WTC11 (cell line): ENCODE measurements at regions not wholly inside any gene's neighbourhood (a gene's known extent, or its start where the extent isn't known, plus 50 kb on each side); places are given as distances from the start of the nearest gene placed in this dataset.

ENCODE experiments used
- ATAC-seq: fragments of 200-7000 bp; cut with Tn5 transposase; 2 replicates; pipeline ENCODE4 v1.10.0; 2021; ENCODE audit warnings: mild to moderate bottlenecking, moderate library complexity
- CTCF ChIA-PET: fragments of 300-600 bp; sonication (Branson Sonifier 250); formaldehyde crosslinking; loops from one replicate; lab custom pipeline; 2021; ENCODE audit warnings: antibody characterized with exemption; lab: Charles Lee
- POLR2A ChIA-PET: fragments of 350-600 bp; sonication (Branson Sonifier 250); formaldehyde crosslinking; loops from one replicate; lab custom pipeline; 2021; ENCODE audit warnings: antibody characterized with exemption; lab: Charles Lee
- DNase-seq: peaks from one replicate; pipeline ENCODE4 v3.0.0; 2021; ENCODE audit warnings: low spot score
- H3K27ac Mint-ChIP-seq: 2 replicates; pipeline ENCODE4 v1.8.0; 2021; ENCODE audit warnings: mixed read lengths
- H3K27me3 Mint-ChIP-seq: 2 replicates; pipeline ENCODE4 v1.8.0; 2021; ENCODE audit warnings: low read depth, mild to moderate bottlenecking, moderate library complexity, mixed read lengths
- H3K36me3 Mint-ChIP-seq: 2 replicates; pipeline ENCODE4 v1.8.0; 2021; ENCODE audit warnings: mixed read lengths
- H3K4me1 Mint-ChIP-seq: 2 replicates; pipeline ENCODE4 v1.8.0; 2022; ENCODE audit warnings: mixed read lengths
- H3K4me3 Mint-ChIP-seq: 2 replicates; pipeline ENCODE4 v1.8.0; 2021; ENCODE audit warnings: mild to moderate bottlenecking, moderate library complexity, mixed read lengths
- H3K9me3 Mint-ChIP-seq: 2 replicates; pipeline ENCODE4 v1.8.0; 2021; ENCODE audit warnings: mixed read lengths
- AFF4 ChIP-seq: sonication (generic); formaldehyde crosslinking; IDR thresholded peaks from 2 replicates; pipeline ENCODE4 v1.8.1; 2023; ENCODE audit warnings: mild to moderate bottlenecking, missing genetic modification reagents, borderline replicate concordance
- AR ChIP-seq: fragments of 250-450 bp; sonication (Bioruptor Pico); IDR thresholded peaks from 2 replicates; pipeline ENCODE4 v1.9.0; 2021; ENCODE audit warnings: mild to moderate bottlenecking
- CREM ChIP-seq: sonication (generic); formaldehyde crosslinking; IDR thresholded peaks from 2 replicates; pipeline ENCODE4 v1.8.1; 2022; ENCODE audit warnings: mild to moderate bottlenecking, missing genetic modification reagents, moderate library complexity
- FOXK1 ChIP-seq: sonication (generic); formaldehyde crosslinking; IDR thresholded peaks from 2 replicates; pipeline ENCODE4 v1.8.0; 2022; ENCODE audit warnings: mild to moderate bottlenecking, moderate library complexity, missing genetic modification reagents
- GTF2I ChIP-seq: fragments of 250-450 bp; sonication (Bioruptor Pico); conservative IDR thresholded peaks from 2 replicates; pipeline ENCODE4 v1.4.0; 2021; ENCODE audit warnings: mild to moderate bottlenecking
- IRF1 ChIP-seq: sonication (generic); formaldehyde crosslinking; IDR thresholded peaks from 2 replicates; pipeline ENCODE4 v1.8.0; 2023; ENCODE audit warnings: missing genetic modification reagents
- MAX ChIP-seq: sonication (generic); formaldehyde crosslinking; IDR thresholded peaks from 2 replicates; pipeline ENCODE4 v1.8.0; 2022; ENCODE audit warnings: mild to moderate bottlenecking, missing genetic modification reagents
- MLX ChIP-seq: sonication (generic); formaldehyde crosslinking; IDR thresholded peaks from 2 replicates; pipeline ENCODE4 v1.8.1; 2023; ENCODE audit warnings: mild to moderate bottlenecking, missing genetic modification reagents, moderate library complexity
- NR1H2 ChIP-seq: sonication (generic); formaldehyde crosslinking; IDR thresholded peaks from 2 replicates; pipeline ENCODE4 v1.9.0; 2021; ENCODE audit warnings: mild to moderate bottlenecking, moderate library complexity, missing genetic modification reagents
- OVOL2 ChIP-seq: fragments of 250-450 bp; sonication (Bioruptor Pico); IDR thresholded peaks from 2 replicates; pipeline ENCODE4 v1.9.0; 2021; ENCODE audit warnings: mild to moderate bottlenecking, borderline replicate concordance
- RELA ChIP-seq: sonication (generic); formaldehyde crosslinking; IDR thresholded peaks from 2 replicates; pipeline ENCODE4 v1.8.1; 2022; ENCODE audit warnings: missing genetic modification reagents, mild to moderate bottlenecking, borderline replicate concordance
- TCF7 ChIP-seq: sonication (generic); formaldehyde crosslinking; IDR thresholded peaks from 2 replicates; pipeline ENCODE4 v1.8.0; 2022; ENCODE audit warnings: mild to moderate bottlenecking, low read depth, missing genetic modification reagents, moderate library complexity
- TEAD1 ChIP-seq: sonication (generic); formaldehyde crosslinking; IDR thresholded peaks from 2 replicates; pipeline ENCODE4 v1.8.0; 2022; ENCODE audit warnings: mild to moderate bottlenecking, missing genetic modification reagents
- ZNF121 ChIP-seq: sonication (generic); formaldehyde crosslinking; IDR thresholded peaks from 2 replicates; pipeline ENCODE4 v1.8.0; 2023; ENCODE audit warnings: missing genetic modification reagents
- ZNF219 ChIP-seq: sonication (generic); formaldehyde crosslinking; IDR thresholded peaks from 2 replicates; pipeline ENCODE4 v1.8.0; 2023; ENCODE audit warnings: missing genetic modification reagents, mild to moderate bottlenecking, borderline replicate concordance
- ZNF263 ChIP-seq: sonication (generic); formaldehyde crosslinking; IDR thresholded peaks from 2 replicates; pipeline ENCODE4 v1.8.1; 2022; ENCODE audit warnings: low read depth, mild to moderate bottlenecking, moderate library complexity, missing genetic modification reagents
- ZNF423 ChIP-seq: fragments of 250-450 bp; sonication (Bioruptor Pico); IDR thresholded peaks from 2 replicates; pipeline ENCODE4 v2.1.2; 2022; ENCODE audit warnings: mild to moderate bottlenecking, moderate library complexity
- ZNF532 ChIP-seq: fragments of 250-450 bp; sonication (Bioruptor Pico); IDR thresholded peaks from 2 replicates; pipeline ENCODE4 v1.9.0; 2021; ENCODE audit warnings: mild to moderate bottlenecking, borderline replicate concordance
- ZSCAN18 ChIP-seq: fragments of 250-450 bp; sonication (Bioruptor Pico); IDR thresholded peaks from 2 replicates; pipeline ENCODE4 v2.1.2; 2022; ENCODE audit warnings: mild to moderate bottlenecking, moderate library complexity

- TF ChIP-seq RELA (CRISPR knock-in tag) (no peak), AFF4 (CRISPR knock-in tag) (no peak), AR (no peak), MAX (no peak), MLX (CRISPR knock-in tag) (no peak)
Observed at GRCh38 chr1:101730559-101730958, 266.2 kb downstream of the OLFM3 start (continued).

GRCh38 chr1:101732261-101732660 lies 264.5 kb downstream of the OLFM3 start:
- H3K4me1 Mint-ChIP-seq, result 0 out of 2 replicates have a peak, but pooled peaks cover 3% of the 10 kb centered on the region
- TF ChIP-seq ZNF423 (CRISPR knock-in tag) (no peak), TCF7 (CRISPR knock-in tag) (no peak), ZNF263 (CRISPR knock-in tag) (no peak), CREM (CRISPR knock-in tag) (no peak), IRF1 (CRISPR knock-in tag) (no peak), FOXK1 (CRISPR knock-in tag) (no peak), TEAD1 (CRISPR knock-in tag) (no peak), NR1H2 (no peak), OVOL2 (CRISPR knock-in tag) (no peak), GTF2I (CRISPR knock-in tag) (no peak), ZNF532 (no peak), ZSCAN18 (CRISPR knock-in tag) (no peak), ZNF219 (CRISPR knock-in tag) (no peak), ZNF121 (no peak)
- TF ChIP-seq, all 79 proteins: peak for 0
- Mint-ChIP-seq H3K4me3 (no peak overlapping the region), H3K9me3 (peaks cover 4% of the 10 kb centered on the region), H3K27ac (no peak overlapping the region), H3K36me3 (no peaks in the 10 kb centered on the region), H3K27me3 (no peaks in the 10 kb centered on the region)
- ATAC-seq, result no peak
- ChIA-PET CTCF (no interaction called here), POLR2A (no interaction called here)
- no peak for DNase-seq
